ENCODE measurements at regions not wholly inside any gene's neighbourhood (a gene's known extent, or its start where the extent isn't known, plus 50 kb on each side); places are given as distances from the start of the nearest gene placed in this dataset.

DNA sequence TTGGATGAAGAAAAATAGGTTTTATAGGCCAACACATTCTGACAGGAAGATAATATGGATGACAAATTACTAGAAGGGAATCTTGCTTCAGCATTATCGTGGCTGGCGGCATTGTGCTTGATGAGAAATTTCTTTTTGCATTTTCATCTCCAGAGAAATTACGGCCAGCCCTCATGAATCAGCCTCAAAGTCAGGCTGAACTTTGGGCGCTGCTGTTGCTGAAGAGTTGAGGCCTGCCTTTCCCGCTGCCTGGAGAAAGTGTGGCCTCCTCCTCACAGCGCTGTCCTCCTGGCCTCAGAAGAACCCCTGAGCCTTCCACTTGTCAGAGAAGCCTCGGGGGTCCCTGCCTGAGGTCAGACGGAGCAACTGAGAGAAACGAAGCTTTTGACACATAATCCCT is 272.4 kb upstream of the KCNIP4 start:
- Histone ChIP-seq H4K20me1 (ENCODE audit: low read depth) (no peaks in the 10 kb centered on the region), H3F3A (ENCODE audit: low read depth) (no peaks in the 10 kb centered on the region), H3K36me3 (no peaks in the 10 kb centered on the region), H3K27me3 (no peaks in the 10 kb centered on the region), H3K9ac (no peak overlapping the region), H3K4me2 (no peak overlapping the region), H3K4me3 (no peak overlapping the region), H3K4me1 (no peaks in the 10 kb centered on the region), H3K79me2 (ENCODE audit: low read depth) (no peaks in the 10 kb centered on the region), H2AFZ (replicated peaks) (no peak overlapping the region), H3K27ac (no peak overlapping the region), H3K9me3 (ENCODE audit: low read depth) (no peaks in the 10 kb centered on the region)
- no peak for DNase-seq (ENCODE audit: low spot score)
- H3K4me1 Mint-ChIP-seq, result peaks cover 5% of the 10 kb centered on the region
- no peak overlapping the region for H3K27ac Mint-ChIP-seq
- no peaks in the 10 kb centered on the region for H3K27me3 Mint-ChIP-seq (ENCODE audit: insufficient read depth, low read depth)
- H3K36me3 Mint-ChIP-seq, result no peaks in the 10 kb centered on the region
- H3K9me3 Mint-ChIP-seq, result peaks cover 2% of the 10 kb centered on the region
- TF ChIP-seq EZH2 (IDR thresholded peaks at IDR 0.05) (no peak), EZH2phosphoT487 (IDR thresholded peaks at IDR 0.05) (no peak)
- TF ChIP-seq, protein P1, sequence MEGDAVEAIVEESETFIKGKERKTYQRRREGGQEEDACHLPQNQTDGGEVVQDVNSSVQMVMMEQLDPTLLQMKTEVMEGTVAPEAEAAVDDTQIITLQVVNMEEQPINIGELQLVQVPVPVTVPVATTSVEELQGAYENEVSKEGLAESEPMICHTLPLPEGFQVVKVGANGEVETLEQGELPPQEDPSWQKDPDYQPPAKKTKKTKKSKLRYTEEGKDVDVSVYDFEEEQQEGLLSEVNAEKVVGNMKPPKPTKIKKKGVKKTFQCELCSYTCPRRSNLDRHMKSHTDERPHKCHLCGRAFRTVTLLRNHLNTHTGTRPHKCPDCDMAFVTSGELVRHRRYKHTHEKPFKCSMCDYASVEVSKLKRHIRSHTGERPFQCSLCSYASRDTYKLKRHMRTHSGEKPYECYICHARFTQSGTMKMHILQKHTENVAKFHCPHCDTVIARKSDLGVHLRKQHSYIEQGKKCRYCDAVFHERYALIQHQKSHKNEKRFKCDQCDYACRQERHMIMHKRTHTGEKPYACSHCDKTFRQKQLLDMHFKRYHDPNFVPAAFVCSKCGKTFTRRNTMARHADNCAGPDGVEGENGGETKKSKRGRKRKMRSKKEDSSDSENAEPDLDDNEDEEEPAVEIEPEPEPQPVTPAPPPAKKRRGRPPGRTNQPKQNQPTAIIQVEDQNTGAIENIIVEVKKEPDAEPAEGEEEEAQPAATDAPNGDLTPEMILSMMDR (IDR thresholded peaks at IDR 0.05), result no peak
- no peak overlapping the region for H3K4me3 Mint-ChIP-seq

DNA sequence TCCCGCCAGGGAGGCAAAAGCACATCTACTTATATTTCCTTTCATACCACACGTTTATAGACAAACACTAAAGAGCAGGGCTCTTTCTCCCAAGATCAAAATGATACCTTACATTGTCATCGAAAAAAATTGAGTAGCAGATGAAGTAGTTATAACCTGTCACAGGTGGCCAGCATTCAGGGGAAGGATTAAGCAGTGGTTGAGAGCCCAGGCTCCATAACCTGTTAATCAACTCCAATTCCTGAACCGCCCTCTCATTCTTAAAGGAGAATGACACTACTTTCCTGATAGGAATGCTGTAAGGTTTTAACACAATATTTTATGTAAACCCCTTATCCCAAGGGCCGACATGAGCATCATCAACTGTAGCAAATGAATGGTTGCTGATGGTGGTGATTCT is 268.9 kb upstream of the KCNIP4 start:
- Histone ChIP-seq H3K4me1 (no peaks in the 10 kb centered on the region), H3K4me2 (no peak overlapping the region), H3K27me3 (no peaks in the 10 kb centered on the region), H3F3A (ENCODE audit: low read depth) (no peaks in the 10 kb centered on the region), H3K79me2 (ENCODE audit: low read depth) (no peaks in the 10 kb centered on the region), H3K36me3 (no peaks in the 10 kb centered on the region), H3K9me3 (ENCODE audit: low read depth) (no peaks in the 10 kb centered on the region), H3K9ac (no peak overlapping the region), H3K4me3 (no peak overlapping the region), H2AFZ (replicated peaks) (no peak overlapping the region), H4K20me1 (ENCODE audit: low read depth) (no peaks in the 10 kb centered on the region), H3K27ac (no peak overlapping the region)
- Mint-ChIP-seq H3K4me1 (peaks cover 5% of the 10 kb centered on the region), H3K4me3 (no peak overlapping the region), H3K27ac (no peak overlapping the region), H3K9me3 (peaks cover 2% of the 10 kb centered on the region), H3K27me3 (ENCODE audit: insufficient read depth, low read depth) (no peaks in the 10 kb centered on the region), H3K36me3 (no peaks in the 10 kb centered on the region)
- TF ChIP-seq EZH2phosphoT487 (IDR thresholded peaks at IDR 0.05) (no peak), EZH2 (IDR thresholded peaks at IDR 0.05) (no peak)
- TF ChIP-seq, protein P1 (IDR thresholded peaks at IDR 0.05), result no peak
- no peak for DNase-seq (ENCODE audit: low spot score)

GRCh38 chr4:22216278-22216677 is 267.7 kb upstream of the KCNIP4 start:
- H2AFZ ChIP-seq (replicated peaks), result no peak overlapping the region
- H3K4me3 ChIP-seq, result no peak overlapping the region
- H3K79me2 ChIP-seq (ENCODE audit: low read depth), result no peaks in the 10 kb centered on the region
- Mint-ChIP-seq H3K9me3 (peaks cover 2% of the 10 kb centered on the region), H3K4me3 (no peak overlapping the region), H3K27ac (no peak overlapping the region), H3K36me3 (no peaks in the 10 kb centered on the region), H3K27me3 (ENCODE audit: insufficient read depth, low read depth) (no peaks in the 10 kb centered on the region), H3K4me1 (peaks cover 5% of the 10 kb centered on the region)
- no peak overlapping the region for H3K27ac ChIP-seq
- no peaks in the 10 kb centered on the region for H4K20me1 ChIP-seq (ENCODE audit: low read depth)
- H3K4me2 ChIP-seq, result no peak overlapping the region
- DNase-seq (ENCODE audit: low spot score), result no peak
- H3F3A ChIP-seq (ENCODE audit: low read depth), result no peaks in the 10 kb centered on the region
- H3K9me3 ChIP-seq (ENCODE audit: low read depth), result no peaks in the 10 kb centered on the region
- no peaks in the 10 kb centered on the region for H3K4me1 ChIP-seq
- TF ChIP-seq, protein P1 (IDR thresholded peaks at IDR 0.05), result no peak
- no peak for TF ChIP-seq EZH2phosphoT487 (IDR thresholded peaks at IDR 0.05)
- no peak for TF ChIP-seq EZH2 (IDR thresholded peaks at IDR 0.05)
- no peak overlapping the region for H3K9ac ChIP-seq
- H3K27me3 ChIP-seq, result no peaks in the 10 kb centered on the region
- no peaks in the 10 kb centered on the region for H3K36me3 ChIP-seq

All from neural progenitor cell (in vitro differentiated cells).